Right lobe of liver (tissue), 4 donors: ENCODE measurements at regions not wholly inside any gene's neighbourhood (a gene's known extent, or its start where the extent isn't known, plus 50 kb on each side); places are given as distances from the start of the nearest gene placed in this dataset.

Experiments used
- CTCF ChIP-seq, 4 donors: fragments of 200-600 bp in 3 of 4; fragments of 450-650 bp in 1 of 4; IDR thresholded peaks; one replicate each; pipeline versions ENCODE4 v1.5.1 to v1.8.0; 2016 to 2022; ENCODE audit warnings: antibody characterized with exemption in 4 of 4, mild to moderate bottlenecking in 2 of 4
- POLR2A ChIP-seq: fragments of 450-650 bp; IDR thresholded peaks from one replicate; pipeline ENCODE4 v1.6.1; 2017; ENCODE audit warnings: antibody characterized with exemption, mild to moderate bottlenecking
- donor health status: DM: no; HTN: no; CAD: no.
- donor health status: DM: no; HTN: no; CAD: no.
- donor health status: DM: no; HTN: yes; CAD: no.

- TF ChIP-seq CTCF (IDR thresholded peaks at IDR 0.05) (no peak), POLR2A (no peak)
Observed at GRCh38 chr4:152095701-152096070, 334.9 kb upstream of the GATB start.
